ENCODE measurements at regions not wholly inside any gene's neighbourhood (a gene's known extent, or its start where the extent isn't known, plus 50 kb on each side); places are given as distances from the start of the nearest gene placed in this dataset.

DNA sequence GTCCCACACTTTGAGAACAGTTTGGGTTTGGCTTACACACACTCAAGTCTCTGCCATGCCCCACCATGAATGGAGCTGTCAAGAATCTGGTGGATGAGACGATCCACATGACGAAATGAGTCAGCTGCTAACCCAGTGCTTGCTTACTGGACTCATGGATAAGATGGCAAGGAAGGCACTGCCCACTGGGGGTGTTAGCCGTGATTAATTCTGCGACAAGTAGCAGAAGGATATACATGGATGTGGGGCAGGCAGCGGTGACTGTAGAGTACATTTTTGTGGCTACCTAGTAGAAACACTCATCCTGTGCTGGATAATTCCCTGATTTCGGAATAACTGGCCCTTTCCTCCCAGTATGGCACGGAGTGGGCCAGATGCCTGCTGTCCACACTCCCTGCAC lies 77.5 kb downstream of the SPATA31C2 start:
- TF ChIP-seq, protein P1, sequence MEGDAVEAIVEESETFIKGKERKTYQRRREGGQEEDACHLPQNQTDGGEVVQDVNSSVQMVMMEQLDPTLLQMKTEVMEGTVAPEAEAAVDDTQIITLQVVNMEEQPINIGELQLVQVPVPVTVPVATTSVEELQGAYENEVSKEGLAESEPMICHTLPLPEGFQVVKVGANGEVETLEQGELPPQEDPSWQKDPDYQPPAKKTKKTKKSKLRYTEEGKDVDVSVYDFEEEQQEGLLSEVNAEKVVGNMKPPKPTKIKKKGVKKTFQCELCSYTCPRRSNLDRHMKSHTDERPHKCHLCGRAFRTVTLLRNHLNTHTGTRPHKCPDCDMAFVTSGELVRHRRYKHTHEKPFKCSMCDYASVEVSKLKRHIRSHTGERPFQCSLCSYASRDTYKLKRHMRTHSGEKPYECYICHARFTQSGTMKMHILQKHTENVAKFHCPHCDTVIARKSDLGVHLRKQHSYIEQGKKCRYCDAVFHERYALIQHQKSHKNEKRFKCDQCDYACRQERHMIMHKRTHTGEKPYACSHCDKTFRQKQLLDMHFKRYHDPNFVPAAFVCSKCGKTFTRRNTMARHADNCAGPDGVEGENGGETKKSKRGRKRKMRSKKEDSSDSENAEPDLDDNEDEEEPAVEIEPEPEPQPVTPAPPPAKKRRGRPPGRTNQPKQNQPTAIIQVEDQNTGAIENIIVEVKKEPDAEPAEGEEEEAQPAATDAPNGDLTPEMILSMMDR (IDR thresholded peaks at IDR 0.05) = no peak
- TF ChIP-seq EZH2 (IDR thresholded peaks at IDR 0.05) = no peak
- no peak for TF ChIP-seq EZH2phosphoT487 (IDR thresholded peaks at IDR 0.05)
- H3K9ac ChIP-seq = no peak overlapping the region

DNA sequence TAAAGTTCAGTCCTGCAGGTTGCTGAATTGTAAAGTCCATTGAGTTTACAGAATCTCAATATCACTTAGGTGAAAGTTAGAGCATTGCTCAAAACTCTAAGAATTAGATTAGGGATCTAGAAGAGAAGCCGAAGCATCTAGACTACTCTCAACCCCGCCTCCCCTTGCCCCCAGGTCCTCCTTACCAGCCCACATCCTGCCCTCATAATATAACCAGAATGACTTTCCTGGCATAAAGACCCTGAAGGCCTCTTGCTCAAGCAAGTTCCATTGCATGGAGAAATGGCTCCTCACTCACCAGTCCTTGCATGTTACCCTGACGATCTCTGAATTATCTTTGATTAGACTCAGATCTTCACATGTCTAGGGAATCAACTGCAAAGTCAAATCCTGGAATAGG lies 78.8 kb downstream of the SPATA31C2 start:
- no peak overlapping the region for H3K27ac Mint-ChIP-seq
- Histone ChIP-seq H3K4me2 (no peak overlapping the region), H3K9ac (no peak overlapping the region), H3K36me3 (no peaks in the 10 kb centered on the region), H4K20me1 (ENCODE audit: low read depth) (no peaks in the 10 kb centered on the region), H3K79me2 (ENCODE audit: low read depth) (no peaks in the 10 kb centered on the region), H3K27me3 (no peaks in the 10 kb centered on the region), H3F3A (ENCODE audit: low read depth) (no peaks in the 10 kb centered on the region), H3K4me3 (no peak overlapping the region), H2AFZ (replicated peaks) (no peak overlapping the region), H3K9me3 (ENCODE audit: low read depth) (no peaks in the 10 kb centered on the region), H3K27ac (no peak overlapping the region), H3K4me1 (no peaks in the 10 kb centered on the region)
- no peak overlapping the region for H3K4me3 Mint-ChIP-seq
- DNase-seq (ENCODE audit: low spot score) = no peak
- no peaks in the 10 kb centered on the region for H3K36me3 Mint-ChIP-seq
- TF ChIP-seq, protein P1 (IDR thresholded peaks at IDR 0.05) = no peak
- TF ChIP-seq EZH2 (IDR thresholded peaks at IDR 0.05) (no peak), EZH2phosphoT487 (IDR thresholded peaks at IDR 0.05) (no peak)
- H3K27me3 Mint-ChIP-seq (ENCODE audit: insufficient read depth, low read depth) = no peaks in the 10 kb centered on the region
- H3K9me3 Mint-ChIP-seq = peaks cover 3% of the 10 kb centered on the region
- no peaks in the 10 kb centered on the region for H3K4me1 Mint-ChIP-seq

More for the DNA sequence above, 77.5 kb downstream of the SPATA31C2 start:
- Histone ChIP-seq H2AFZ (replicated peaks) (no peak overlapping the region), H3F3A (ENCODE audit: low read depth) (no peaks in the 10 kb centered on the region), H3K4me2 (no peak overlapping the region), H3K9me3 (ENCODE audit: low read depth) (no peaks in the 10 kb centered on the region), H3K36me3 (no peaks in the 10 kb centered on the region), H3K79me2 (ENCODE audit: low read depth) (no peaks in the 10 kb centered on the region), H3K27me3 (no peaks in the 10 kb centered on the region), H3K4me3 (no peak overlapping the region), H3K27ac (no peak overlapping the region), H3K4me1 (no peaks in the 10 kb centered on the region), H4K20me1 (ENCODE audit: low read depth) (no peaks in the 10 kb centered on the region)
- Mint-ChIP-seq H3K9me3 (peaks cover 2% of the 10 kb centered on the region), H3K27me3 (ENCODE audit: insufficient read depth, low read depth) (no peaks in the 10 kb centered on the region), H3K36me3 (no peaks in the 10 kb centered on the region), H3K4me1 (no peaks in the 10 kb centered on the region), H3K4me3 (no peak overlapping the region), H3K27ac (no peak overlapping the region)
- no peak for DNase-seq (ENCODE audit: low spot score)

DNA sequence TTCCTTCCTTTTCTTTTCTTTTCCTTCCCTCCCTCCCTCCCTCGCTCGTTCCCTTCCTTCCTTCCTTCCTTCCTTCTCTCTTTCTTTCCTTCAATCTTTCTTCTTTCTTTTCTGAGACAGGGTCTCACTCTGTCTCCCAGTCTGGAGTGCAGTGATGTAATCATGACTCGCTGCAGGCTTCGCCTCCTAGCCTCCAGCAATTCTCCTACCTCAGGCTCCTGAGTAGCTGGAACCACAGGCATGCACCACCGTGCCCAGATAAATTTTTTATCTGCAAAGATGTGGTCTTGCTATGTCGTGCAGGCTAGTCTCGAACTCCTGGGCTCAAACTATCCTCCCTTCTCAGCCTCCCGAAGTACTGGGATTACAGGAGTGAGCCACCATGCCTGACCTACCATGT lies 81.4 kb downstream of the SPATA31C2 start:
- Mint-ChIP-seq H3K27ac (no peak overlapping the region), H3K4me3 (no peak overlapping the region)
- no peaks in the 10 kb centered on the region for H3K9me3 ChIP-seq (ENCODE audit: low read depth)

More for the DNA sequence above, 81.4 kb downstream of the SPATA31C2 start:
- Mint-ChIP-seq H3K9me3 (peaks cover 3% of the 10 kb centered on the region), H3K4me1 (no peaks in the 10 kb centered on the region), H3K36me3 (no peaks in the 10 kb centered on the region), H3K27me3 (ENCODE audit: insufficient read depth, low read depth) (peaks cover 5% of the 10 kb centered on the region)
- Histone ChIP-seq H4K20me1 (ENCODE audit: low read depth) (no peaks in the 10 kb centered on the region), H3K4me1 (no peaks in the 10 kb centered on the region), H3K27ac (no peak overlapping the region), H3F3A (ENCODE audit: low read depth) (no peaks in the 10 kb centered on the region), H3K79me2 (ENCODE audit: low read depth) (no peaks in the 10 kb centered on the region), H3K4me2 (no peak overlapping the region), H3K27me3 (no peaks in the 10 kb centered on the region), H3K4me3 (no peak overlapping the region), H3K36me3 (no peaks in the 10 kb centered on the region), H2AFZ (replicated peaks) (no peak overlapping the region), H3K9ac (no peak overlapping the region)
- DNase-seq (ENCODE audit: low spot score) = no peak
- TF ChIP-seq, protein P1 (IDR thresholded peaks at IDR 0.05) = no peak
- no peak for TF ChIP-seq EZH2 (IDR thresholded peaks at IDR 0.05)
- TF ChIP-seq EZH2phosphoT487 (IDR thresholded peaks at IDR 0.05) = no peak
